Lower leg skin (tissue), 3 donors: ENCODE measurements at regions not wholly inside any gene's neighbourhood (a gene's known extent, or its start where the extent isn't known, plus 50 kb on each side); places are given as distances from the start of the nearest gene placed in this dataset.

Experiments used
- CTCF ChIP-seq, 3 donors: fragments of 450-650 bp; IDR thresholded peaks; one replicate each; pipeline ENCODE4 v1.5.1; 2016; ENCODE audit warnings: antibody characterized with exemption in 3 of 3, mild to moderate bottlenecking in 3 of 3, moderate library complexity in 2 of 3
- POLR2A ChIP-seq, 2 donors: fragments of 450-650 bp; IDR thresholded peaks; one replicate each; pipeline ENCODE4 v1.6.1; 2016 to 2017; ENCODE audit warnings: antibody characterized with exemption in 2 of 2, mild to moderate bottlenecking in 1 of 2, moderate library complexity in 1 of 2

- TF ChIP-seq CTCF (IDR thresholded peaks at IDR 0.05) = no peak
- no peak for TF ChIP-seq POLR2A (IDR thresholded peaks at IDR 0.05)
Observed at GRCh38 chr5:171544913-171545765, 125.7 kb downstream of the FGF18 start.
